ENCODE measurements at regions not wholly inside any gene's neighbourhood (a gene's known extent, or its start where the extent isn't known, plus 50 kb on each side); places are given as distances from the start of the nearest gene placed in this dataset.

- TF ChIP-seq ZBTB48 (tag by site-specific recombination; IDR thresholded peaks at IDR 0.05) (no peak), YY1 (tag by site-specific recombination; IDR thresholded peaks at IDR 0.05) (no peak), ZNF626 (tag by site-specific recombination; IDR thresholded peaks at IDR 0.05) (no peak), CTCF (tag by site-specific recombination; IDR thresholded peaks at IDR 0.05) (no peak), ZNF423 (tag by site-specific recombination; IDR thresholded peaks at IDR 0.05) (no peak), ZNF416 (tag by site-specific recombination; IDR thresholded peaks at IDR 0.05) (no peak), ZNF777 (tag by site-specific recombination; IDR thresholded peaks at IDR 0.05; ENCODE audit: borderline replicate concordance) (no peak), ZNF114 (tag by site-specific recombination; IDR thresholded peaks at IDR 0.05) (no peak), ZBTB1 (tag by site-specific recombination; IDR thresholded peaks at IDR 0.05) (no peak), MZF1 (tag by site-specific recombination; IDR thresholded peaks at IDR 0.05; ENCODE audit: borderline replicate concordance) (no peak), HIC1 (tag by site-specific recombination; IDR thresholded peaks at IDR 0.05) (no peak), SP2 (tag by site-specific recombination; IDR thresholded peaks at IDR 0.05) (no peak)
These were observed 115.4 kb upstream of the ACBD5 start for GRCh38 chr10:27355918-27356573.

All from HEK293 (cell line).